SU-DHL-6 (cell line): ENCODE measurements at regions not wholly inside any gene's neighbourhood (a gene's known extent, or its start where the extent isn't known, plus 50 kb on each side); places are given as distances from the start of the nearest gene placed in this dataset.

Source experiments
- CTCF ChIP-seq: fragments of 200-600 bp; sonication (generic); IDR thresholded peaks from one replicate; pipeline ENCODE4 v1.5.1; 2017; ENCODE audit warnings: antibody characterized with exemption, mild to moderate bottlenecking, low read length, moderate library complexity; ENCODE audit not compliant: insufficient read depth, poor library complexity, severe bottlenecking
- EZH2phosphoT487 ChIP-seq: fragments of 200-600 bp; sonication (generic), shearing (Covaris generic); conservative IDR thresholded peaks from 2 replicates; pipeline ENCODE4 v1.6.1; 2018; ENCODE audit warnings: mild to moderate bottlenecking, antibody characterized with exemption, low read length, moderate library complexity, mixed read lengths

GRCh38 chr15:93331545-93332167 lies 242.6 kb upstream of the RGMA start:
- TF ChIP-seq CTCF (no peak), EZH2phosphoT487 (no peak)
